ENCODE measurements at regions not wholly inside any gene's neighbourhood (a gene's known extent, or its start where the extent isn't known, plus 50 kb on each side); places are given as distances from the start of the nearest gene placed in this dataset.

- TF ChIP-seq CTCF (IDR thresholded peaks at IDR 0.05) (no peak), REST (IDR thresholded peaks at IDR 0.05; ENCODE audit: insufficient read depth in 1 of 2, low read depth in 2 of 2, low read length in 1 of 2) (no peak), POLR2AphosphoS5 (IDR thresholded peaks at IDR 0.05; ENCODE audit: low read depth, low read length) (no peak), TCF7L2 (IDR thresholded peaks at IDR 0.05; ENCODE audit: low read depth, low read length) (no peak)
Measured at GRCh38 chr20:54305421-54305820, 97.5 kb downstream of the PFDN4 start.
